ENCODE measurements at regions not wholly inside any gene's neighbourhood (a gene's known extent, or its start where the extent isn't known, plus 50 kb on each side); places are given as distances from the start of the nearest gene placed in this dataset.

DNA sequence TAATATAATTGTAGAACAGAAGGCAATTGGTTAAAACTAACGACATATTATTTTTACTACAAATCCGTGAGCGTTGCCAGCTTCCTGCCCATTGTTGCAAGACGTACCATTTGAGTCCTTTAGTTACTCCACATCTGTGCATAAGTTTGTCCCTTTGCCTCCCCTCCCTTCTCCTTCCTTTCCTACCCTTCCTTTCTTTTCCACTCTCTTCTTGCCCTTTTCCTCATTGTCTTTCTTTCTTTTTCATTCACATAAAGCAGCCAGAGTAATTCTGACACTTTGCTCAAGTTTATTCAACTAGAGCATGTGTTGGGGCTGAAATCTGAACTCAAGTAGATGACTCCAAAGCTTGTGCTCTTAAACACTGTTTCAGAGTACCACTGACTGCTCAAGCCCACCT is 239.1 kb downstream of the FOXG1 start:
- TF ChIP-seq ESRRA (IDR thresholded peaks at IDR 0.05; ENCODE audit: borderline replicate concordance, low read length) (no peak), RCOR1 (IDR thresholded peaks at IDR 0.05; ENCODE audit: low read depth, low read length) (no peak), RAD21 (conservative IDR thresholded peaks at IDR 0.05 in 1 of 2, IDR thresholded peaks at IDR 0.05 in 1 of 2) (no peak), ZNF302 (CRISPR knock-in tag; IDR thresholded peaks at IDR 0.05) (no peak), RFX5 (IDR thresholded peaks at IDR 0.05) (no peak), JUNB (IDR thresholded peaks at IDR 0.05) (no peak), PHF8 (IDR thresholded peaks at IDR 0.05; ENCODE audit: borderline replicate concordance, low read depth) (no peak), EHMT2 (IDR thresholded peaks at IDR 0.05; ENCODE audit: low read depth) (no peak)
- TF ChIP-seq, protein P1, sequence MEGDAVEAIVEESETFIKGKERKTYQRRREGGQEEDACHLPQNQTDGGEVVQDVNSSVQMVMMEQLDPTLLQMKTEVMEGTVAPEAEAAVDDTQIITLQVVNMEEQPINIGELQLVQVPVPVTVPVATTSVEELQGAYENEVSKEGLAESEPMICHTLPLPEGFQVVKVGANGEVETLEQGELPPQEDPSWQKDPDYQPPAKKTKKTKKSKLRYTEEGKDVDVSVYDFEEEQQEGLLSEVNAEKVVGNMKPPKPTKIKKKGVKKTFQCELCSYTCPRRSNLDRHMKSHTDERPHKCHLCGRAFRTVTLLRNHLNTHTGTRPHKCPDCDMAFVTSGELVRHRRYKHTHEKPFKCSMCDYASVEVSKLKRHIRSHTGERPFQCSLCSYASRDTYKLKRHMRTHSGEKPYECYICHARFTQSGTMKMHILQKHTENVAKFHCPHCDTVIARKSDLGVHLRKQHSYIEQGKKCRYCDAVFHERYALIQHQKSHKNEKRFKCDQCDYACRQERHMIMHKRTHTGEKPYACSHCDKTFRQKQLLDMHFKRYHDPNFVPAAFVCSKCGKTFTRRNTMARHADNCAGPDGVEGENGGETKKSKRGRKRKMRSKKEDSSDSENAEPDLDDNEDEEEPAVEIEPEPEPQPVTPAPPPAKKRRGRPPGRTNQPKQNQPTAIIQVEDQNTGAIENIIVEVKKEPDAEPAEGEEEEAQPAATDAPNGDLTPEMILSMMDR (IDR thresholded peaks at IDR 0.05): no peak
- TF ChIP-seq, protein P2, sequence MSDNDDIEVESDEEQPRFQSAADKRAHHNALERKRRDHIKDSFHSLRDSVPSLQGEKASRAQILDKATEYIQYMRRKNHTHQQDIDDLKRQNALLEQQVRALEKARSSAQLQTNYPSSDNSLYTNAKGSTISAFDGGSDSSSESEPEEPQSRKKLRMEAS (IDR thresholded peaks at IDR 0.05): no peak
- TF ChIP-seq, protein P3, sequence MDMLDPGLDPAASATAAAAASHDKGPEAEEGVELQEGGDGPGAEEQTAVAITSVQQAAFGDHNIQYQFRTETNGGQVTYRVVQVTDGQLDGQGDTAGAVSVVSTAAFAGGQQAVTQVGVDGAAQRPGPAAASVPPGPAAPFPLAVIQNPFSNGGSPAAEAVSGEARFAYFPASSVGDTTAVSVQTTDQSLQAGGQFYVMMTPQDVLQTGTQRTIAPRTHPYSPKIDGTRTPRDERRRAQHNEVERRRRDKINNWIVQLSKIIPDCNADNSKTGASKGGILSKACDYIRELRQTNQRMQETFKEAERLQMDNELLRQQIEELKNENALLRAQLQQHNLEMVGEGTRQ (IDR thresholded peaks at IDR 0.05): no peak
- TF ChIP-seq, protein P4, sequence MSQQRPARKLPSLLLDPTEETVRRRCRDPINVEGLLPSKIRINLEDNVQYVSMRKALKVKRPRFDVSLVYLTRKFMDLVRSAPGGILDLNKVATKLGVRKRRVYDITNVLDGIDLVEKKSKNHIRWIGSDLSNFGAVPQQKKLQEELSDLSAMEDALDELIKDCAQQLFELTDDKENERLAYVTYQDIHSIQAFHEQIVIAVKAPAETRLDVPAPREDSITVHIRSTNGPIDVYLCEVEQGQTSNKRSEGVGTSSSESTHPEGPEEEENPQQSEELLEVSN (IDR thresholded peaks at IDR 0.05; ENCODE audit: borderline replicate concordance, low read depth): no peak
- TF ChIP-seq, protein P5, sequence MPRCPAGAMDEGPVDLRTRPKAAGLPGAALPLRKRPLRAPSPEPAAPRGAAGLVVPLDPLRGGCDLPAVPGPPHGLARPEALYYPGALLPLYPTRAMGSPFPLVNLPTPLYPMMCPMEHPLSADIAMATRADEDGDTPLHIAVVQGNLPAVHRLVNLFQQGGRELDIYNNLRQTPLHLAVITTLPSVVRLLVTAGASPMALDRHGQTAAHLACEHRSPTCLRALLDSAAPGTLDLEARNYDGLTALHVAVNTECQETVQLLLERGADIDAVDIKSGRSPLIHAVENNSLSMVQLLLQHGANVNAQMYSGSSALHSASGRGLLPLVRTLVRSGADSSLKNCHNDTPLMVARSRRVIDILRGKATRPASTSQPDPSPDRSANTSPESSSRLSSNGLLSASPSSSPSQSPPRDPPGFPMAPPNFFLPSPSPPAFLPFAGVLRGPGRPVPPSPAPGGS (IDR thresholded peaks at IDR 0.05): no peak

Data from A549 (cell line).